SKM-1 (cell line): ENCODE measurements at regions not wholly inside any gene's neighbourhood (a gene's known extent, or its start where the extent isn't known, plus 50 kb on each side); places are given as distances from the start of the nearest gene placed in this dataset.

ENCODE experiments used
- DNase-seq: peaks from one replicate; lab custom pipeline; 2025; ENCODE audit not compliant: unreplicated experiment; lab: John Stamatoyannopoulos, UW

GRCh38 chr5:156109317-156110023 is 217.5 kb upstream of the SGCD start:
- DNase-seq, result no peak

- no peak for DNase-seq
Observed at GRCh38 chr5:156119692-156120091, 207.3 kb upstream of the SGCD start.

- DNase-seq, result no peak
Observed at GRCh38 chr5:156120777-156121176, 206.2 kb upstream of the SGCD start.

- DNase-seq, result no peak
Observed at GRCh38 chr5:156121234-156121633, 205.7 kb upstream of the SGCD start.

- DNase-seq, result no peak
Observed at GRCh38 chr5:156121882-156122281, 205.1 kb upstream of the SGCD start.

GRCh38 chr5:156124708-156125107 is 202.3 kb upstream of the SGCD start:
- no peak for DNase-seq

- no peak for DNase-seq
Observed at GRCh38 chr5:156125118-156125517, 201.8 kb upstream of the SGCD start.

GRCh38 chr5:156126716-156127115 is 200.2 kb upstream of the SGCD start:
- no peak for DNase-seq

GRCh38 chr5:156128026-156128425 is 198.9 kb upstream of the SGCD start:
- DNase-seq, result no peak

GRCh38 chr5:156134216-156134615 is 192.7 kb upstream of the SGCD start:
- no peak for DNase-seq

- no peak for DNase-seq
Observed at GRCh38 chr5:156135531-156135930, 191.4 kb upstream of the SGCD start.

GRCh38 chr5:156137071-156137869 is 189.7 kb upstream of the SGCD start:
- no peak for DNase-seq

GRCh38 chr5:156142867-156143266 is 184.1 kb upstream of the SGCD start:
- no peak for DNase-seq

- no peak for DNase-seq
Observed at GRCh38 chr5:156147261-156147943, 179.6 kb upstream of the SGCD start.

- no peak for DNase-seq
Observed at GRCh38 chr5:156147944-156148285, 179.0 kb upstream of the SGCD start.

GRCh38 chr5:156148301-156148700 is 178.7 kb upstream of the SGCD start:
- DNase-seq, result no peak

- no peak for DNase-seq
Observed at GRCh38 chr5:156149213-156149612, 177.8 kb upstream of the SGCD start.

GRCh38 chr5:156153602-156154001 is 173.4 kb upstream of the SGCD start:
- DNase-seq, result no peak

GRCh38 chr5:156154757-156155156 is 172.2 kb upstream of the SGCD start:
- no peak for DNase-seq

- no peak for DNase-seq
Observed at GRCh38 chr5:156155598-156155997, 171.4 kb upstream of the SGCD start.

GRCh38 chr5:156164306-156164705 is 162.7 kb upstream of the SGCD start:
- no peak for DNase-seq

GRCh38 chr5:156169495-156169894 is 157.5 kb upstream of the SGCD start:
- no peak for DNase-seq
